KMS-11 (cell line): ENCODE measurements at regions not wholly inside any gene's neighbourhood (a gene's known extent, or its start where the extent isn't known, plus 50 kb on each side); places are given as distances from the start of the nearest gene placed in this dataset.
"Not testable (repeated sequence)": the region's sequence is repeated elsewhere in the genome, so short reads cannot be mapped to it uniquely, and the experiment has no call there.

Experiments used
- H2AFZ ChIP-seq: fragments of 200-600 bp; sonication (generic); 2 replicates; pipeline ENCODE4 v1.6.1; 2016; ENCODE audit warnings: antibody characterized with exemption, mixed run types, low read depth
- H3K27ac ChIP-seq: fragments of 200-600 bp; sonication (generic); 2 replicates; pipeline ENCODE4 v1.6.1; 2016; ENCODE audit warnings: mild to moderate bottlenecking, mixed run types
- H3K27me3 ChIP-seq: fragments of 200-600 bp; sonication (generic); 2 replicates; pipeline ENCODE4 v1.6.1; 2017; ENCODE audit warnings: mild to moderate bottlenecking, low read depth, mixed run types, moderate library complexity; ENCODE audit not compliant: insufficient read depth
- H3K36me3 ChIP-seq: fragments of 200-600 bp; sonication (generic); 2 replicates; pipeline ENCODE4 v1.6.1; 2017; ENCODE audit warnings: mild to moderate bottlenecking, mixed run types; ENCODE audit not compliant: insufficient read depth
- H3K4me1 ChIP-seq: fragments of 200-600 bp; sonication (generic); 2 replicates; pipeline ENCODE4 v1.6.1; 2016; ENCODE audit warnings: mild to moderate bottlenecking, low read depth, mixed run types; ENCODE audit not compliant: poor library complexity, severe bottlenecking
- H3K4me2 ChIP-seq: fragments of 200-600 bp; sonication (generic); 2 replicates; pipeline ENCODE4 v1.7.0; 2016; ENCODE audit warnings: mild to moderate bottlenecking, mixed run types
- H3K4me3 ChIP-seq: fragments of 200-600 bp; sonication (generic); IDR thresholded peaks from 2 replicates; pipeline ENCODE4 v1.6.1; 2017; ENCODE audit warnings: low read depth, low read length, mixed read lengths; ENCODE audit not compliant: insufficient read depth
- H3K79me2 ChIP-seq: fragments of 200-600 bp; sonication (generic); 2 replicates; pipeline ENCODE4 v1.6.1; 2016; ENCODE audit warnings: low read depth, mixed run types; ENCODE audit not compliant: insufficient read depth
- H3K9ac ChIP-seq: fragments of 200-600 bp; sonication (generic); 2 replicates; pipeline ENCODE4 v1.6.1; 2016; ENCODE audit warnings: mild to moderate bottlenecking, mixed run types
- H4K20me1 ChIP-seq: fragments of 200-600 bp; sonication (generic); 2 replicates; pipeline ENCODE4 v1.6.1; 2016; ENCODE audit warnings: mild to moderate bottlenecking, mixed run types; ENCODE audit not compliant: insufficient read depth
- CTCF ChIP-seq: fragments of 200-600 bp; sonication (generic); conservative IDR thresholded peaks from 2 replicates; pipeline ENCODE4 v1.6.1; 2017; ENCODE audit warnings: low read depth, mild to moderate bottlenecking, antibody characterized with exemption, low read length, moderate library complexity, mixed read lengths

GRCh38 chr2:84224121-84224520, 235.0 kb downstream of the SUCLG1 start:
- TF ChIP-seq CTCF: no peak
- H4K20me1 ChIP-seq: no peaks in the 10 kb centered on the region
- H2AFZ ChIP-seq: no peak overlapping the region
- no peak overlapping the region for H3K4me3 ChIP-seq
- peaks cover 31% of the 10 kb centered on the region for H3K4me1 ChIP-seq
- no peak overlapping the region for H3K9ac ChIP-seq
- no peaks in the 10 kb centered on the region for H3K36me3 ChIP-seq
- H3K27ac ChIP-seq: no peak overlapping the region
- no peaks in the 10 kb centered on the region for H3K27me3 ChIP-seq
- no peaks in the 10 kb centered on the region for H3K79me2 ChIP-seq
- peak overlapping the region; percentile 68 for H3K4me2 ChIP-seq

- Histone ChIP-seq H3K27ac (peak overlapping the region; percentile 32; the same call in 1 of the 2 replicates), H3K9ac (no peak overlapping the region), H3K4me2 (peak overlapping the region; percentile 68), H3K79me2 (no peaks in the 10 kb centered on the region), H3K36me3 (no peaks in the 10 kb centered on the region), H2AFZ (no peak overlapping the region), H4K20me1 (no peaks in the 10 kb centered on the region), H3K27me3 (no peaks in the 10 kb centered on the region), H3K4me1 (peaks cover 31% of the 10 kb centered on the region), H3K4me3 (no peak overlapping the region)
- TF ChIP-seq CTCF: no peak
These were observed 235.9 kb downstream of the SUCLG1 start for GRCh38 chr2:84223191-84223590.

GRCh38 chr2:84221102-84221501, 238.0 kb downstream of the SUCLG1 start:
- not testable (repeated sequence) for H3K4me3 ChIP-seq, H2AFZ ChIP-seq, H3K4me2 ChIP-seq, H4K20me1 ChIP-seq, H3K27ac ChIP-seq, H3K27me3 ChIP-seq, H3K36me3 ChIP-seq, H3K9ac ChIP-seq, H3K79me2 ChIP-seq
- H3K4me1 ChIP-seq: peaks cover 31% of the 10 kb centered on the region

GRCh38 chr2:84217456-84217855, 241.6 kb downstream of the SUCLG1 start:
- Histone ChIP-seq H3K27ac (no peak overlapping the region), H3K9ac (no peak overlapping the region), H3K36me3 (no peaks in the 10 kb centered on the region), H3K4me3 (no peak overlapping the region), H3K4me1 (peaks cover 12% of the 10 kb centered on the region), H3K27me3 (no peaks in the 10 kb centered on the region; the same call in none of the 2 replicates), H4K20me1 (no peaks in the 10 kb centered on the region), H3K79me2 (no peaks in the 10 kb centered on the region), H2AFZ (no peak overlapping the region), H3K4me2 (no peak overlapping the region)
- no peak for TF ChIP-seq CTCF

- no peak overlapping the region for H3K9ac ChIP-seq
- no peak overlapping the region for H3K4me3 ChIP-seq
- no peaks in the 10 kb centered on the region for H3K79me2 ChIP-seq
- no peak overlapping the region for H3K27ac ChIP-seq
- no peak for TF ChIP-seq CTCF
- H3K4me1 ChIP-seq: no peaks in the 10 kb centered on the region
- no peaks in the 10 kb centered on the region; the same call in none of the 2 replicates for H3K27me3 ChIP-seq
- H3K4me2 ChIP-seq: no peak overlapping the region
- H3K36me3 ChIP-seq: no peaks in the 10 kb centered on the region
- H4K20me1 ChIP-seq: no peaks in the 10 kb centered on the region
- no peak overlapping the region for H2AFZ ChIP-seq
These were observed 244.6 kb downstream of the SUCLG1 start for GRCh38 chr2:84214455-84214854.
